Stimulated activated naive CD8-positive, alpha-beta T cell treated with anti-CD3 and anti-CD28 coated beads, Interleukin-15, Interleukin-2, amounts not matched to agents 100 ng/mL and 50 ng/mL, for 24 hours (primary cell): ENCODE measurements at regions not wholly inside any gene's neighbourhood (a gene's known extent, or its start where the extent isn't known, plus 50 kb on each side); places are given as distances from the start of the nearest gene placed in this dataset.

Experiments
- H3K27ac Mint-ChIP-seq: one replicate; pipeline ENCODE4 v1.8.0; 2021; ENCODE audit warnings: mild to moderate bottlenecking, mixed read lengths
- H3K27me3 Mint-ChIP-seq: one replicate; pipeline ENCODE4 v1.8.0; 2021; ENCODE audit warnings: mixed read lengths
- H3K36me3 Mint-ChIP-seq: one replicate; pipeline ENCODE4 v1.8.0; 2021; ENCODE audit warnings: low read depth, mixed read lengths
- H3K4me1 Mint-ChIP-seq: one replicate; pipeline ENCODE4 v1.8.0; 2021; ENCODE audit warnings: low read depth, mixed read lengths
- H3K4me3 Mint-ChIP-seq: one replicate; pipeline ENCODE4 v1.8.0; 2021; ENCODE audit warnings: mild to moderate bottlenecking, mixed read lengths
- H3K9me3 Mint-ChIP-seq: one replicate; pipeline ENCODE4 v1.8.0; 2021; ENCODE audit warnings: mixed read lengths

DNA sequence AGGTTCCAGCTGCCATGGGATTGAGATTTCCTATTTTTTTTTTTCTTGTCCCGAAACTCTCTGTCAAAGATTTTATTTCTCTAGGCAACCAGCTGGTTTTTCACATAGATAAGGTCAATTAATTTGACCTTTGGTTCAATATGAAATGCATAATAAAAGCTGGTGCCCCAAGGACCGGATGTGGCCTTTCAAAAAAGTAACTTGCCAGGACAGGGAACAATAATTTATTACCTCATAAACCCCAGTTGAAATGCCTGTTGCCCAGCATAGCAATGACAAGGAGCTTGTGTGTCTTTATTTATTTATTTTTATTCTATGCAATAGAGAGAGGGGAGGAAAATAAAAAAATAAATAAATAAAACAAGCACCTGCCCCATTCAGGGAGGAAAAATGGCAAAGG, 472.7 kb downstream of the KCNJ2 start:
- Mint-ChIP-seq H3K27ac (no peak overlapping the region), H3K4me3 (no peak overlapping the region), H3K27me3 (no peaks in the 10 kb centered on the region), H3K36me3 (no peaks in the 10 kb centered on the region), H3K4me1 (no peaks in the 10 kb centered on the region), H3K9me3 (peaks cover 6% of the 10 kb centered on the region)

DNA sequence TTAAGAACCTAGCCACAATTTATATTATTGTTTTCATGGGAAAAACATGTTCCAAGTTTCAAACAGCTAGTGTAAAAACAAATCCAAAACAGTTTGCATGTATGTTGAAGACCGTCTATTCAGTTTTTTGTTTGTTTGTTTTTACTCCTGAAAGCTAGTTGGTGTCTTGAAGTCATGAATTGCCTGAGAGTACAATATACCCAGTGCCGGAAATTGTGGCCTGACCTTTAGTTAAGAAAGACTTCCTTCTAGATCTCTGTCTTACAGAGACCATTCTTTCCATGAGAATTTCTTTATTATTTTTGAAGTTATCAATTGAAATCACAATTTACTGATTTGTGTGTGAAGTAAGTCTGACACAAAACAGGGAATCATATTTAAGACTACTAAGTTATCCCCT, 474.8 kb downstream of the KCNJ2 start:
- Mint-ChIP-seq H3K4me1 (no peaks in the 10 kb centered on the region), H3K9me3 (peaks cover 6% of the 10 kb centered on the region), H3K4me3 (no peak overlapping the region), H3K27ac (no peak overlapping the region), H3K27me3 (peaks cover 3% of the 10 kb centered on the region), H3K36me3 (no peaks in the 10 kb centered on the region)

DNA sequence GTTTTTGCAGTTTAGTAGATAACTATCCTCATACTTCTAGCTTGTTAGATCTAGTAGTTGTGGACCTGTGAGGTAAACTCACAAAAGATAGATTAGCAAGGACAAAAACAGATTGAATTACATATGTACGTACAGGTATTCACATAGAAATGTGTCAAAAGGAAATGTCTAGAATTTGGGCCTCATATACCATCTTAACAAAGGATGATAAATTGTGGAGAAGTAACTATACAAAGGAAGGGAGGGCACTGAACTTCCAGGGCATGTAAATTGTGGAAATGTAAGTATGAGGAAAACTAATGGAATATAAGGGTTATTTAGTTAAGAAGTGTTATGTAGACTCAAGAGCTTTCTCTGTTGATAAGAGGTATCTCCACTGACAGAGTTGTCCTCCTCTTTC, 477.3 kb downstream of the KCNJ2 start:
- Mint-ChIP-seq H3K9me3 (peaks cover 6% of the 10 kb centered on the region), H3K36me3 (no peaks in the 10 kb centered on the region), H3K4me3 (no peak overlapping the region), H3K4me1 (no peaks in the 10 kb centered on the region), H3K27me3 (peaks cover 3% of the 10 kb centered on the region), H3K27ac (no peak overlapping the region)

DNA sequence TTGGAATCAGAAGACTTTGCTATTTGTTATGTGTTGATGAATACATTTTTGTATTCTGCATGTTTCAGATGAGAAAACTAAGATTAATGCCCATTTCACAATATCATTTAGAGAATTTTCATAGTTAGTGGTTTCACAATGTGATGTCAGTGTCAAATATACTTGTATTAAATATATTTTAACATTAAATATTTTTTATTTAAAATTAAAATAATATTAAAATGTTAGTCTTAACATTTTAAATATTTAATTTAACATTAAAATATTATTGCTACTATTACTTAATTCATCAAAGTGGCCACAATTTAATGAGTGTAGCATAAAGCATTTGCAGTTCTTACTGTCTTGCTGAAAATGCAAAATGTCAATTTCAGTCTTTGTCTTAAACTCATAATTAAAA, 478.8 kb downstream of the KCNJ2 start:
- H3K27ac Mint-ChIP-seq = no peak overlapping the region
- peaks cover 3% of the 10 kb centered on the region for H3K27me3 Mint-ChIP-seq
- no peaks in the 10 kb centered on the region for H3K36me3 Mint-ChIP-seq
- no peak overlapping the region for H3K4me3 Mint-ChIP-seq
- H3K4me1 Mint-ChIP-seq = no peaks in the 10 kb centered on the region
- peaks cover 6% of the 10 kb centered on the region for H3K9me3 Mint-ChIP-seq

DNA sequence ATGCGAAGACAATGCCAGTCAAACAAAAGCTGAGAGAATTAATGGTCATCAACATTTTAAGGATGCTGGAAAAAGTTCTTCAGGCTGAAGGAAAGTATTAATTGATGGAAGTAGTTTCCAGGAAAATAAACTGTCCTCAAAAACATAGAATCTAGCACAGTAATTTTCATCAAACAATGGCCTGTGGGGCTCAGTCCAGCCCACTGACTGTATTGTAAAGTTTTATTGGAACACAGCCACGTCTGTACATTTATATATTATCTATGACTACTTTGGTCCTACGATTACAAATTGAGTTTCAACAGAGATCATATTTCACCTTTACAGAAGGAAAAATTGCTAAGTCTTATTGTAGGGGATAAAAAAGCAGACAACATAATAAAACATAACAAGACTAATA, 484.5 kb downstream of the KCNJ2 start:
- H3K27ac Mint-ChIP-seq = no peak overlapping the region
- H3K4me1 Mint-ChIP-seq = no peaks in the 10 kb centered on the region
- no peak overlapping the region for H3K4me3 Mint-ChIP-seq
- H3K27me3 Mint-ChIP-seq = no peaks in the 10 kb centered on the region
- H3K36me3 Mint-ChIP-seq = no peaks in the 10 kb centered on the region
- H3K9me3 Mint-ChIP-seq = no peaks in the 10 kb centered on the region

DNA sequence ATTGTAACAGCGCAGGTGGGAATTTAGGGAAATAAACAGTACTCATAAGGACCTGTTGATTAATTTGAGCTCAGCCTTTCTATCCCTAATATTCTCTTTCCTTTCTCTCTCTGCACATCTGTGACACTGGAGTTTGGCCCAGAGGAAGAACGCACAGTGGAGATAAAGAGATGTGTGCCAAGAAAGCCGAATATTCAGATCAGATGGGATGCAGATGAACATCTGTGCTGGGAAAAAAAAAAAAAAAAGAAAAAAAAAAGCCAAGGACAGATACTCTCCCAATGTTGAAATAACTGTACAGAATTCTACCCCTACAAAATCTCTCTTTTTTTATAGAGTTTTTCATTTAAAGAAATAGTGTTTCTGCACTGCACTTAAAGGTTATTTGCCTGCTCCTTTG, 485.4 kb downstream of the KCNJ2 start:
- H3K9me3 Mint-ChIP-seq = no peaks in the 10 kb centered on the region
- no peaks in the 10 kb centered on the region for H3K36me3 Mint-ChIP-seq
- no peaks in the 10 kb centered on the region for H3K27me3 Mint-ChIP-seq
- H3K4me1 Mint-ChIP-seq = no peaks in the 10 kb centered on the region
- no peak overlapping the region for H3K27ac Mint-ChIP-seq
- no peak overlapping the region for H3K4me3 Mint-ChIP-seq

DNA sequence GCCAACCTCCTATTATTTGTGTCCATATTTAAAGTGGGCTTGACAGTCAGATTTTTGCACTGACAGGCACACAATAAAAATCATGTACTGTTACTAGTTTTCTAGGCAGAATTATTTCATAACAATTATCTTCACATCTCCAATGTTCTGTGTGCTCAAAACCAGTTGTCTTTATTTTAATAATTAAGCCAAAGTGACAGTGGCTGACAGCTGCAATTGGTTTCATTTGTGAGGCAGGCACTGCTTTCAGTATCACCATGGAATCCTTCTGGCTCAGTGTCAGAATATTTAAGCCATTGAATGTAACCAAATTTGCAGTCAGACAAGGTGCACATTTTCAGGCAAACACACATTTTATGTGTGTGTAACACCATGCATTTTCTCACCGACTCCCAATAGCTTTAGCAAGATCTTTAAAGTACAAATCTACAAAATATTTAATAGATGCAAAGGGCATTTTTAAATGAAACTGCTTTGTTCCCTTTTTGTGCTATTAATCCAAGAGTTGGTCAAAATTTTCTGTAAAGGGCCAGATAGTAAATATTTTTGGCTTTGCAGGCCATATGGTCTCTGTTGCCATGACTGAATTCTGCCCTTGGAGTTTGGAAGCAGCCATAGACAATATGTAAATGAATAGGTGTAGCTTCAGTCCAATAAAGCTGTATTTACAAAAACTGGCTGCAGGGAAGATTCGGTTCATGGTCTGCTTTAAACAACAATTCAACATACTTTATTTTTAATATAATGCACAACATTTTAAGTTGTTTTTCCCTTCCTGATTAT, 486.0 kb downstream of the KCNJ2 start:
- Mint-ChIP-seq H3K4me3 (no peak overlapping the region), H3K27me3 (no peaks in the 10 kb centered on the region)

DNA sequence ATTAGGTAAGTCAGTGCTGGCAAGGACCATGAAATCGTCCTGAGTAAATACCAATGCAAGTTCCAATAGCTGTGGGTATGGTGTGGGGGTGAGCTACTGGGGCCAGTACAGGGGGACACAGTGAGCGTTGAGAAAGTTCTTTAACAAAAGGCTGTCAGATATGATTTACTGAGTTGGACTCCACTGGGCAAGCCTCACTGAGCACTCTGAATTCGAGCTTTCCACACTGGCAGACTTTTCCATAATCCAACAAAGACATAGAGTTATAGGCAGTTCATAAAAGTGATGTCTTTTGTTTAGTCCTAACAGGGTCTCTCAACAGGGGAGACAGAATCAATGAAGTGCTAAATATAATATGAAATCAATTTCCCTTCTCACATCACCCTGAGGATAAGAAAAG, 489.0 kb downstream of the KCNJ2 start:
- H3K27me3 Mint-ChIP-seq = no peaks in the 10 kb centered on the region
- H3K27ac Mint-ChIP-seq = no peak overlapping the region
- no peaks in the 10 kb centered on the region for H3K9me3 Mint-ChIP-seq
- H3K4me1 Mint-ChIP-seq = no peaks in the 10 kb centered on the region
- H3K4me3 Mint-ChIP-seq = no peak overlapping the region
- no peaks in the 10 kb centered on the region for H3K36me3 Mint-ChIP-seq

More for the DNA sequence above, 486.0 kb downstream of the KCNJ2 start:
- Mint-ChIP-seq H3K36me3 (no peaks in the 10 kb centered on the region), H3K4me1 (no peaks in the 10 kb centered on the region), H3K9me3 (no peaks in the 10 kb centered on the region), H3K27ac (no peak overlapping the region)

DNA sequence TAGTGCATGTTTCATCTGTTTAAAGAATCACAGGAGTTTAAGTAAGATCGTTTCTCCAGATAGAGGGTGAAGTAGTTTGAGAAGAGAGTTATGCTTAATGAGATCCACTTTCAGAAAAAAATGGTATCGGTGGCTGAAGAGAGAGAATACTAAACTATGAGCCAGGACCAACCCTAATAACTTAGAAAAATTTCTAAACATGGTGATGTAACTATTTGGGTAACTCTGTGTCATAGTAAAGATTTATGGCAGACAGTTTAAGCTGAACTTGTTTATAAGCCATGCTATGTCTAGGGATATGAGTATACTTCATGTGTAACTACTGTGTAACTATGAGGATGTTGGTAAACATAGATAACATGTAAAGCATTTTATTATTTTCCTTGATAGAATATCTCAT, 489.5 kb downstream of the KCNJ2 start:
- Mint-ChIP-seq H3K27ac (no peak overlapping the region), H3K4me3 (no peak overlapping the region), H3K4me1 (no peaks in the 10 kb centered on the region), H3K9me3 (no peaks in the 10 kb centered on the region), H3K36me3 (no peaks in the 10 kb centered on the region), H3K27me3 (no peaks in the 10 kb centered on the region)

DNA sequence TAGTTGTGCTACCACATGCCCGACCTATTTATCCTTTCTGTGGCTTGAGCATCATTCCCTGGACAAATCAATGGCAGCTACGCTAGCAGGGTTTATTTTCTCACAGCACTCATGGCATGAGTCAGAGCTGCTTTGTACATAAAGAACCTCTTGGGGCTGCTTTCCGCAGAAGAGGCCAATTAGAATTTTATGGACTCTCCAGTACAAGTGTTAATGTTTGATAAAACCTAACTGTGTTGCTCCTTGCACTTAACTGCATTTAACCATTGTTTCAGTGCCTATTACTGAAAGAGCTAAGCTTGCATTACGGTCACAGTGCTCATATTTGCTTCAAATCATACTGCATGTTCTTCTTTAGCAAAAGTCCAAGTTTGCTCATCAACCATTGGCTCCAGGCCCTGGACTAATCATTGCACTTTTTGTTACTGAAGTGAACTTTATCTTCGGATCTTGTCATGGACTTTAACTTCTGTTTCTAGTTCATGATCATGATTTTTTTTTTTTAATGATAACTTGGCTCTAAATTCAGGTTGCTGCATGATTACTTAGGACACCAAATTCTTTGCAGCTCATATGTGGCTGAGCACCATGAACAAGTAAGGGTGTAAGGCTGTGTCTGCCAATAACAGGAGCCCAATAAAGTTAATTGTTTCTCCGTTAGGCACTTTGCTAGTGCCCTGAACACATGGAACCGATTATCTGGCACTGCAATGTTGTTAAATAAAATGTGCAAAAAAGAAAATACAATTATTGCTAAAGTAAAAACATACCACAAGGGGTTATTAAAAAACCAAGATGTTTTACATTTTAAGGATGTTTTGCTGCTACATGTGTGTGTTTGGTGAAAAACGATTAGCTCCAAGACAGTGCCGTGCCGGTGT, 492.2 kb downstream of the KCNJ2 start:
- no peak overlapping the region for H3K27ac Mint-ChIP-seq
- no peaks in the 10 kb centered on the region for H3K27me3 Mint-ChIP-seq
- no peaks in the 10 kb centered on the region for H3K36me3 Mint-ChIP-seq
- H3K9me3 Mint-ChIP-seq = peaks cover 2% of the 10 kb centered on the region
- no peaks in the 10 kb centered on the region for H3K4me1 Mint-ChIP-seq
- H3K4me3 Mint-ChIP-seq = no peak overlapping the region

DNA sequence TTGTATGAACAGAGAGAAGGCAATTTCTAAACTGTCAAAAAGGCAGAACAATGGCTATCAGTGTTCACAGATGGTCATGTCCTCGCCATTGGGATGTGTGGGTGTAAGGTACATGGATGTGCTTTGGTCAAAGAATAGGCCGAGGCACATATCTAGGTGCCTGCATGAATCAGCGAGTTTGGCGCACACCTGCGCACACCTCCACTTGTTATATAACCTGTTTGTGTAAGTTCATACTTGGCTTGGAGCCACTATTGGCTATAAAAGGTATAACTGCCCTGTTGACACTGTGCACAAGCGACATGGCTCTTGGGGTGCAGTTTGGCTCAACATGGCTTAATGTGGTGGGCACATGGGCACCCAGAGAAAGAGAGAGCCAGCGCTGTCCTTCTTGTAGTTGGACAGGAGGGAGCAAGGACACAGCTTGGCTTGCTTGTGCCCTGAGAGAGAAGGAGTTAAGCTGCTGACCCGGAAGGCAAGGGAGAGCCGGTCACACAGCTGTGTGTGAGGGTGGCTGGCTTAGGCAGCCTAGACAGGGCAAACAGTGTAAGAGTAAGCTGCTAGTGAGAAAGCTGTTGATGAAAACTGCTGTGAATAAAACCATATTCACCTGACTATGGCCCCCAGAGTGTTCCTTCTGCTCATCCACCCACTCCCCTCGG, 499.1 kb downstream of the KCNJ2 start:
- H3K4me3 Mint-ChIP-seq = no peak overlapping the region
- no peak overlapping the region for H3K27ac Mint-ChIP-seq
- no peaks in the 10 kb centered on the region for H3K27me3 Mint-ChIP-seq
- H3K9me3 Mint-ChIP-seq = peaks cover 2% of the 10 kb centered on the region
- H3K36me3 Mint-ChIP-seq = no peaks in the 10 kb centered on the region
- no peaks in the 10 kb centered on the region for H3K4me1 Mint-ChIP-seq

DNA sequence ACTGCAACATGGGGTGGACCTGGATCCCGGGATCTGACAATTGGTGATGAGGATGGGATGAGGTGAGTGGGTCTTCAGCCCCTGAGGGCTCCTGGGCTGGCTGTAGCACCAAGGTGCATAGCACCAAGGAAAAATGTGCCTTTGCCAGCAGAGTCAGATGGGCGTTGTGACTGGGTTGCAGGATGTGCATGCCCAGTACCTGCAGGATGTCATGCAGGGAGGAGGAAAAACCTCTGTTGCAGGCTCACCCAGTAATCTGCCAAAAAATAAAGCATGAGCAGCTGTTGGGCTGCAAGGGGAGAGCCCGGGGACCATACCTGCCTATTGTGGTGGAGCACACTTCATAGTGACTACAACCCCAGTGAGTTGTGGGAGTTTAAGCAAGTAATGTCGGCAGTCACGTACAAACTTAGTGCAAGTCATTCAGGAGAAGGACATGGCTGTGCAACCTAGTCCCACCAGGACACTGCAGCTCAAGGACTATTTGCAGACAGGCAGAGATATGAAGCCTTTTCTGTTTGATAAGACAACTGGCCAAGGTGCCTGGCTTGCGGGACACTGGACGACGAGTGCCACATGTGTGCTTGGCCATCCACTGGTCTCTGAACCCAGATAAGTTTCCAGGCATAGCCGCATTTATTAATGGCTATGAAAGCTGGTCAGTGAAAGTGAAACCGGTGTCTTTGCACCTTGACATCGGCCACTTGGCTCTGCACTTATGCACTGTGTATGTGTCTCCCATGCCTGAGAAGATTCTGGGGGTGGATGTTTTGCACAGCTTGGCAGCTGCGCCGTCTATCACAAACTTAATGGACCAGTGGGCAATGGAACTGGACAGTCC, 499.8 kb downstream of the KCNJ2 start:
- H3K4me1 Mint-ChIP-seq = no peaks in the 10 kb centered on the region
- no peaks in the 10 kb centered on the region for H3K36me3 Mint-ChIP-seq
- no peaks in the 10 kb centered on the region for H3K27me3 Mint-ChIP-seq
- no peak overlapping the region for H3K27ac Mint-ChIP-seq
- H3K4me3 Mint-ChIP-seq = no peak overlapping the region
- peaks cover 2% of the 10 kb centered on the region for H3K9me3 Mint-ChIP-seq

DNA sequence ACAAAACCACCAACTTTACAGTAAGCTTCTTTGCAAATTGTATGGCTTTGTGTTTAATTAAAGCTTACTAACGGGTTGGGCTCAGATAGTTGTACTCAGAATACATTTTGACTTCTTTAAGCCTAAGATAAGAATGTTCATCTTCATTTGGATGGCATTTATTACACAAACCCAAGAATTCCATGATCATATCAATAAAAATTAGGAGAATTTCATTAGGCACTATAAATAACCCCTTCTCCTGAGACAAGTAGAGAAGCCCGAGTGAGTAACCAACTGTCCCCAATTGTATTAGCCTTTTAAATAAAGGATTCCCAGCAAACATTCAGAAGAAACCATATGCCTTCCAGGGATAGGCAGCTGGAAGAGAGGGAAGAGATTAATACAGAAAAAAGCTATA, 504.7 kb downstream of the KCNJ2 start:
- no peaks in the 10 kb centered on the region for H3K9me3 Mint-ChIP-seq

DNA sequence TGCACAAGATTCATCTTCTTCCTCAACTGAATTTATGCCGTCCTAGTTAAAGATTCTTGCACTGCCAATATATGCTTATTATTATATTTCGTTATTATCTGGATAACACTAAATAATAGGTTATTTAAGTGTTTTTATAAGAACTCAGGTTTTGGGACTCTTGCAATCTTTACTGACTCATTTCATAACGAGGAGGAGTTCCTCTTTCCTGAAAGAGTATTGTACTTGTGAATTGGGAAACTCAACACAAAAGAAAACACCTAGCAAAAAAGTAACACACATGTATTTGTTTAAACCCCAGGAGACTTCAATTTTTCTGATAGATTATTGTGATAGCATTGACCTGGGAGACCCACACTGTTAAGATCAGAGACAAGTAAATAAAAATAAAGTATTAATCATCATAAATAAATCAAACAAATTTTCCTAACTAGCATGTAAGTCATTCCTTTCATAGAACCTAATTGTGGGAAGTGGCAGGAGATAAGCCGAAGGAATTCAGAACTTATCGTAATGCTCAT, 505.8 kb downstream of the KCNJ2 start:
- H3K9me3 Mint-ChIP-seq = no peaks in the 10 kb centered on the region
- no peaks in the 10 kb centered on the region for H3K4me1 Mint-ChIP-seq
- no peaks in the 10 kb centered on the region for H3K36me3 Mint-ChIP-seq
- no peak overlapping the region for H3K4me3 Mint-ChIP-seq
- H3K27ac Mint-ChIP-seq = no peak overlapping the region
- H3K27me3 Mint-ChIP-seq = no peaks in the 10 kb centered on the region

More for the DNA sequence above, 504.7 kb downstream of the KCNJ2 start:
- Mint-ChIP-seq H3K36me3 (no peaks in the 10 kb centered on the region), H3K27me3 (no peaks in the 10 kb centered on the region), H3K4me3 (no peak overlapping the region), H3K27ac (no peak overlapping the region), H3K4me1 (no peaks in the 10 kb centered on the region)
